NCI-H748 (cell line): ENCODE measurements at regions not wholly inside any gene's neighbourhood (a gene's known extent, or its start where the extent isn't known, plus 50 kb on each side); places are given as distances from the start of the nearest gene placed in this dataset.
"Not testable (repeated sequence)": the region's sequence is repeated elsewhere in the genome, so short reads cannot be mapped to it uniquely, and the experiment has no call there.

ENCODE experiments used
- DNase-seq: peaks from one replicate; lab custom pipeline; 2025; ENCODE audit not compliant: unreplicated experiment; lab: John Stamatoyannopoulos, UW

DNA sequence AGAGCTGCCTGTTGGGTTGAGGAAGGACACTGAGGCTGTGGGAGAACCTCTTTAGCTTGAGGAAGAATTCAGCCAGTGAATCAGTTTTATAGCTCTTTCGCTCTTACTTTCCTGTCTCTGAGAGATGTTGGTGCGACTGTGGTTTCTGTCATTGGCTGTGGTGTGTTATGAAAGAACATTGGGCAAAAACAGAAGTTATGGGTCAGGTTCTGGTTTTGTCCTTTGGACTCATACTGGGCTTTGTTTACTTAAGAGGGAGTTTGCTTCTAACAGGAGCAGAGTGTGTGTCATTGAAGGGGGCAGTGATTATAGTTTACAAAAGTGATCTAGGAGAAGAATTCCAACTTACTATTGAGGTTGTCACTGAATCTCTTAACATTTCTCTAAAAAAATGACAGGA is 97.0 kb downstream of the TLR5 start:
- DNase-seq = no peak

DNA sequence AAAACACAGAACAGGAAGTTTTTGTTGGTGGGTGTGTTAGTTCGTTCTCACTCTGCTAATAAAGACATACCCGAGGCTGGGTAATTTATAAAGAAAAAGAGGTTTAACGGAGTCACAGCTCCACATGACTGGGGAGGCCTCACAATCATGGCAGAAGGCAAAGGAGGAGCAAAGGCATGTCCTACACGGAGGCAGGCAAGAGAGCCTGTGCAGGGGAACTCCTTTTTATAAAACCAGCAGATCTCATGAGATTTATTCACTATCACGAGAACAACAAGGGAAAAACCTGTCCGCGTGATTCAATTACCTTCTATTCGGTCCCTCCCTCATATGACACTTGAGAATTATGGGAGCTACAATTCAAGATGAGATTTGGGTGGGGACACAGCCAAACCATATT is 96.6 kb downstream of the TLR5 start:
- not testable (repeated sequence) for DNase-seq

GRCh38 chr1:223048026-223048425 is 95.0 kb downstream of the TLR5 start:
- DNase-seq = no peak

- DNase-seq = no peak
Observed at GRCh38 chr1:223052462-223052861, 90.6 kb downstream of the TLR5 start.

GRCh38 chr1:223052931-223053330 is 90.1 kb downstream of the TLR5 start:
- DNase-seq = no peak

GRCh38 chr1:223056802-223057201 is 86.2 kb downstream of the TLR5 start:
- no peak for DNase-seq

- no peak for DNase-seq
Observed at GRCh38 chr1:223057569-223058093, 85.4 kb downstream of the TLR5 start.
